Cardiac muscle cell (in vitro differentiated cells and primary cell): ENCODE measurements at regions not wholly inside any gene's neighbourhood (a gene's known extent, or its start where the extent isn't known, plus 50 kb on each side); places are given as distances from the start of the nearest gene placed in this dataset.

Source experiments
- DNase-seq, 2 donors: peaks; one replicate each; pipeline versions ENCODE4 v3.0.0 to v3.0.0-alpha.2; 2010 to 2017; ENCODE audit warnings: low read depth in 1 of 2, low spot score in 1 of 2
- H3K27ac ChIP-seq: fragments of 200-600 bp; sonication (generic); 2 replicates; pipeline ENCODE4 v1.5.1; 2016
- H3K27me3 ChIP-seq: fragments of 200-600 bp; sonication (generic); 2 replicates; pipeline ENCODE4 v1.6.0; 2016; ENCODE audit warnings: control low read depth
- H3K36me3 ChIP-seq: fragments of 200-600 bp; sonication (generic); 2 replicates; pipeline ENCODE4 v1.5.1; 2016; ENCODE audit warnings: control low read depth
- H3K4me1 ChIP-seq: fragments of 200-600 bp; sonication (generic); 2 replicates; pipeline ENCODE4 v1.8.1; 2017; ENCODE audit warnings: low read depth, mild to moderate bottlenecking, mixed run types
- H3K4me3 ChIP-seq: fragments of 200-600 bp; sonication (generic); 2 replicates; pipeline ENCODE4 v1.5.1; 2016; ENCODE audit warnings: mild to moderate bottlenecking
- H3K9me3 ChIP-seq: fragments of 200-600 bp; sonication (generic); 2 replicates; pipeline ENCODE4 v1.5.1; 2017; ENCODE audit warnings: low read depth, mild to moderate bottlenecking, control low read depth
- TF ChIP-seq, protein P1 (sequence below): IDR thresholded peaks from 2 replicates; pipeline ENCODE4 v1.5.1; 2012; ENCODE audit warnings: low read depth, mild to moderate bottlenecking, low read length

DNA sequence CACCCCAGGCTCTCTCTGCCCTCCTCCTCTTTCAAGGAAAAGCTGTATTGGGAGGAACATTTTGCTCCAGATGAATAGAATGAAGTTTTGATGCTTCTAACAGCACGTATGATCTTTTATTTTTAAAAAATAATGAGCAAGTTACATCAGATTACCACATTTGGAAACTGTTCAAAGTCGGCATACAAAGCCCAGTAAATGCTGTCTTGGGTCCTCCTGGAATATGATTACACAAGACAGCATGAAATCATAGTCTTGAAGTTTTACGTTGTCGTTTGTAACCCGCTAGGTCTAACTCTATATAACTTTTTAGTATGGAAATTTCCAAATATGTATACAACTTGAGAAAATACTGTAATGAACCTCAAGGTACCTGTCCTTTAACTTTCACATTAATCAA is 385.6 kb downstream of the HLX start:
- TF ChIP-seq, protein P1, sequence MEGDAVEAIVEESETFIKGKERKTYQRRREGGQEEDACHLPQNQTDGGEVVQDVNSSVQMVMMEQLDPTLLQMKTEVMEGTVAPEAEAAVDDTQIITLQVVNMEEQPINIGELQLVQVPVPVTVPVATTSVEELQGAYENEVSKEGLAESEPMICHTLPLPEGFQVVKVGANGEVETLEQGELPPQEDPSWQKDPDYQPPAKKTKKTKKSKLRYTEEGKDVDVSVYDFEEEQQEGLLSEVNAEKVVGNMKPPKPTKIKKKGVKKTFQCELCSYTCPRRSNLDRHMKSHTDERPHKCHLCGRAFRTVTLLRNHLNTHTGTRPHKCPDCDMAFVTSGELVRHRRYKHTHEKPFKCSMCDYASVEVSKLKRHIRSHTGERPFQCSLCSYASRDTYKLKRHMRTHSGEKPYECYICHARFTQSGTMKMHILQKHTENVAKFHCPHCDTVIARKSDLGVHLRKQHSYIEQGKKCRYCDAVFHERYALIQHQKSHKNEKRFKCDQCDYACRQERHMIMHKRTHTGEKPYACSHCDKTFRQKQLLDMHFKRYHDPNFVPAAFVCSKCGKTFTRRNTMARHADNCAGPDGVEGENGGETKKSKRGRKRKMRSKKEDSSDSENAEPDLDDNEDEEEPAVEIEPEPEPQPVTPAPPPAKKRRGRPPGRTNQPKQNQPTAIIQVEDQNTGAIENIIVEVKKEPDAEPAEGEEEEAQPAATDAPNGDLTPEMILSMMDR = no peak
- no peaks in the 10 kb centered on the region for H3K27me3 ChIP-seq
- DNase-seq = no peak
- no peak overlapping the region for H3K27ac ChIP-seq
- no peak overlapping the region for H3K4me3 ChIP-seq
- no peaks in the 10 kb centered on the region for H3K36me3 ChIP-seq
- peaks cover 4% of the 10 kb centered on the region for H3K4me1 ChIP-seq
- H3K9me3 ChIP-seq = no peaks in the 10 kb centered on the region

DNA sequence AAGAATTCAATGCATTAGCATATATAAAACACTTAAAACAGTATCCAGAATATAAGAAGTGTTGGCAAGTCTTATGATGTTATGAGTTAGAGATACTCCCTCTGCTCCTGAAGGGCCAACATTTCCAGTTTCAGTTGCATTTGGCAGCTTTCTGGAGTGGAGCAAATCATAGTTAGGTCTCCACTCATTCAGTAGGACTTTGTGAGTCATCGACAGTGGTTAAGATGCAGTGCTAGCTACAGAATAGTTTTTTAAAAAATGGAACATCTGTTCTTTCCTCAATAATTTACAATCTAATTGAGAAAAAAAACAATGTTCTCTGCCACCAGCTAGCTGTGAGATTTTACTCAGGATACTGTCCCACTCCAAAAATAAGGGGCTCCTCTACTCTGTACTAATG is 389.1 kb downstream of the HLX start:
- Histone ChIP-seq H3K36me3 (no peaks in the 10 kb centered on the region), H3K27ac (no peak overlapping the region), H3K4me1 (peaks cover 4% of the 10 kb centered on the region), H3K27me3 (no peaks in the 10 kb centered on the region), H3K4me3 (no peak overlapping the region), H3K9me3 (no peaks in the 10 kb centered on the region)
- TF ChIP-seq, protein P1 = no peak
- DNase-seq = peak in 1 of 2 donors; percentile 58

DNA sequence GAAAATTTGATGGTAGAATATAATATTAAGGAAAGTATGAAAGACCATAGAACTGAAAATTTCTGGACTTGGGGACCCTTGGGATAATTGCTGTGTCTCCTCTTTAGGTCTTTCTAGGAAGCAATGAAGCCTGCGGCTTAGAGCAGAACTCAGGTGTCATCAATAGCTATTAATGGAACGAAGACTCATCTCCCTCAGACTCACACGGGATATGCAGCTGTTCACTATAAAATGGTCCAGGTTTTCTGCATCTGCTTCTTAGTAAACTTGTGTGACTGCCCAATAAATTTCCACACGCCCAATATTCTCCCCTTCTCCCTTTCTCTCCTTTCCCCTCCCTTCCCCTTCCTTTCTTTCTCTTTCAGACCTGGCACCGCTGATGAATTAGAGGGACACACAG is 392.5 kb downstream of the HLX start:
- Histone ChIP-seq H3K4me1 (no peaks in the 10 kb centered on the region), H3K27me3 (no peaks in the 10 kb centered on the region), H3K4me3 (no peak overlapping the region), H3K9me3 (no peaks in the 10 kb centered on the region), H3K27ac (no peak overlapping the region), H3K36me3 (no peaks in the 10 kb centered on the region)
- no peak for DNase-seq
- TF ChIP-seq, protein P1 = no peak

DNA sequence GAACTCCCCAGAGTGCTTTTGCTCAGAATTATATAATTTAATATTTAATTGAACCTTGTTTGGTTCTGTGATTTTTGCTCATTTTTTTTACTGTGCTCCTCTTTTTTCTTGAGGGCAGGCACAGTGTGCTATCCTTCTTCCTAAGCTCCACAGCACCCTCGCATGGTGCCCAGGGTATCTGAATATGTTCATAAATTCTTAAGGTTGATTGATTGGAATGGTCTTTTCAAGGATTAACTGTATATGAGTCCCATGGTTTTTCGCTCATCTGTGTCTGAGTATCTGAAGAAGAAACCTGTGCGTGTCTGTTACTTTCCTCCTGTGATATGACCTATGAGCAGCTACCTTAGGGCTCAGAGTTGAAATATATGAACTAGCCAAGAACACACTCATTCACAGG is 393.7 kb downstream of the HLX start:
- peak in 1 of 2 donors; percentile 8 for DNase-seq
- Histone ChIP-seq H3K36me3 (no peaks in the 10 kb centered on the region), H3K9me3 (no peaks in the 10 kb centered on the region), H3K27ac (no peak overlapping the region), H3K27me3 (no peaks in the 10 kb centered on the region), H3K4me3 (no peak overlapping the region), H3K4me1 (no peaks in the 10 kb centered on the region)
- TF ChIP-seq, protein P1 = peak; percentile 4

DNA sequence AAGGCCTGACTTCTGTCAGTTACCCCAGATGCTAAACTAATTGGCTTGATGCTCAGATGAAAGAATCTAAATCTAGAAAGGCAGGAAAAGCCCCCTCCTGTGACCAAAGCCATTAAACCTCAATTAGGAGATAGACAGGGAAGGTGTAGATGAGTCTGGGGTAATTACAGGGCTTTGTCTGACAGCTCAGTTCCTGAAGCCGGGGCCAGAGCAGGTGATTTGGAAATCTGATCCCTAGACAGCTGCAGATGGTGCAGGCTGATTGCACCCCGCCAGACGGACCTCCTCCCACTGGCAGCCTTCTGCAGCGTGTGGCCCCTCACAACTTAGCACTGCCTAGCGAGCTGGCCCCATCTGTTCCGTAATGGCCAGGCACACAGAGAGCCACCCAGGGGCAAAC is 395.1 kb downstream of the HLX start:
- Histone ChIP-seq H3K4me1 (no peaks in the 10 kb centered on the region), H3K9me3 (no peaks in the 10 kb centered on the region), H3K27ac (no peak overlapping the region), H3K4me3 (no peak overlapping the region), H3K27me3 (no peaks in the 10 kb centered on the region), H3K36me3 (no peaks in the 10 kb centered on the region)
- TF ChIP-seq, protein P1 = no peak
- no peak for DNase-seq

DNA sequence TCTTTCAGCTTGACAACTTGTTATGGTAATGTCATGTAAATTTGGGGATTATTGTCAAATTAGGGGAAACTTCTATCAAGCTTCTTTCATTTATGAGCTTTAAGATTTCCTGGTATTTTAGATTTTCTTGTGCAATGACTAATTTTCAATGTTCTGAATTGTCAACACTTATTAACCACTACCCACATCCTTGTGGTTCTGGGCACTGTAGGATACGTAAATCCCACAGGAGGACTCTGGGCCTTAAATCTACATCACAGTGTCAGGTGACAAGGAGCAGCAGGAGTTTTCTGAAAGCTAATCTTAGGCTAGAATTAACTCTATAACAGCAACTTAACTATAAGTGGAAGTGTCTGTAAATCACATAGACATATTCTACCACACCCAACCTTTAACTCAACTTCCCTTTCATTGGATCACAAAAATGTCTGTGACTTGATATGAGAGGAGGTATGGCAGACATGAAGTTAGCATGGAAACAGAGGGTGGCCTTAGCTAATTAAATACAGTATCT is 397.7 kb downstream of the HLX start:
- Histone ChIP-seq H3K27ac (no peak overlapping the region), H3K9me3 (no peaks in the 10 kb centered on the region), H3K4me1 (no peaks in the 10 kb centered on the region), H3K27me3 (no peaks in the 10 kb centered on the region), H3K4me3 (no peak overlapping the region), H3K36me3 (no peaks in the 10 kb centered on the region)
- DNase-seq = no peak
- TF ChIP-seq, protein P1 = no peak
